Suppressor macrophage (primary cell): ENCODE measurements at regions not wholly inside any gene's neighbourhood (a gene's known extent, or its start where the extent isn't known, plus 50 kb on each side); places are given as distances from the start of the nearest gene placed in this dataset.
"Not testable (repeated sequence)": the region's sequence is repeated elsewhere in the genome, so short reads cannot be mapped to it uniquely, and the experiment has no call there.

Experiments
- DNase-seq, 4 experiments: peaks; one replicate each; pipeline ENCODE4 v3.0.0-alpha.2; 2020 to 2022

GRCh38 chr10:108639010-108639409 is 1284.3 kb downstream of the XPNPEP1 start:
- no peak for DNase-seq

- no peak for DNase-seq
These were observed 1285.1 kb downstream of the XPNPEP1 start for GRCh38 chr10:108638225-108638624.

- no peak for DNase-seq
These were observed 1290.3 kb downstream of the XPNPEP1 start for GRCh38 chr10:108633046-108633445.

GRCh38 chr10:108632144-108632543 is 1291.2 kb downstream of the XPNPEP1 start:
- DNase-seq = no peak

GRCh38 chr10:108631332-108631731 is 1292.0 kb downstream of the XPNPEP1 start:
- no peak for DNase-seq

GRCh38 chr10:108629834-108630233 is 1293.5 kb downstream of the XPNPEP1 start:
- no peak for DNase-seq

- no peak for DNase-seq
These were observed 1299.3 kb downstream of the XPNPEP1 start for GRCh38 chr10:108624052-108624451.

GRCh38 chr10:108620821-108621534 is 1302.3 kb downstream of the XPNPEP1 start:
- no peak for DNase-seq

- no peak for DNase-seq
These were observed 1306.6 kb downstream of the XPNPEP1 start for GRCh38 chr10:108616559-108617285.

- DNase-seq = no peak
These were observed 1307.6 kb downstream of the XPNPEP1 start for GRCh38 chr10:108615576-108616320.

GRCh38 chr10:108612485-108612884 is 1310.8 kb downstream of the XPNPEP1 start:
- no peak for DNase-seq

- no peak for DNase-seq
These were observed 1314.5 kb downstream of the XPNPEP1 start for GRCh38 chr10:108608860-108609259.

GRCh38 chr10:108601851-108602250 is 1321.5 kb downstream of the XPNPEP1 start:
- no peak for DNase-seq

- DNase-seq = not testable (repeated sequence)
These were observed 1322.8 kb downstream of the XPNPEP1 start for GRCh38 chr10:108600511-108600910.

- DNase-seq = not testable (repeated sequence)
These were observed 1324.0 kb downstream of the XPNPEP1 start for GRCh38 chr10:108599317-108599716.

- DNase-seq = no peak
These were observed 1324.5 kb downstream of the XPNPEP1 start for GRCh38 chr10:108598831-108599230.

GRCh38 chr10:108598320-108598695 is 1325.0 kb downstream of the XPNPEP1 start:
- DNase-seq = no peak

GRCh38 chr10:108597657-108598319 is 1325.5 kb downstream of the XPNPEP1 start:
- no peak for DNase-seq

GRCh38 chr10:108597031-108597430 is 1326.3 kb downstream of the XPNPEP1 start:
- DNase-seq = no peak

- no peak for DNase-seq
These were observed 1330.4 kb downstream of the XPNPEP1 start for GRCh38 chr10:108592956-108593355.

GRCh38 chr10:108591417-108591816 is 1331.9 kb downstream of the XPNPEP1 start:
- no peak for DNase-seq

- no peak for DNase-seq
These were observed 1336.9 kb downstream of the XPNPEP1 start for GRCh38 chr10:108586424-108586823.

- DNase-seq = no peak
These were observed 1339.4 kb downstream of the XPNPEP1 start for GRCh38 chr10:108583877-108584276.
